ENCODE measurements at regions not wholly inside any gene's neighbourhood (a gene's known extent, or its start where the extent isn't known, plus 50 kb on each side); places are given as distances from the start of the nearest gene placed in this dataset.

DNA sequence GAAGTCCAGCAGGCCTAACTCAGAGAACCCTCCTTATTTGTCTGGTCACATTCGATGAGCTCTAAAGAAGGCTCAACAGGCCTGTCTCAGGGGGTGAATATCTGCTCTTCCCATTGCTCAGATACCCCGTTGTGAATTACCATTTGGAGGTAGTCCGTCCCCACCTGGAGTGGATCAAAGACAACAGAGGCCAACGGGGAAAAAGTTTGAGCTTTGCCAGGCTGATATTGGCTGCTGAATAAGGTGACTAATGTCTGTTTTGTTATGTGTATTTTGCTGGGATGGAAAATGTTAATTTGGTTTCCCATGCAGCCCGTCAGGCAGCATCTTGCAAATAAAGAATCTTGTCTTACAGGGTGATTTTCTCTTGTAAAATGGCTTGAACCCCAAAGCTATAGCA is 69.2 kb upstream of the EPS8L3 start:
- no peak overlapping the region for H3K27ac ChIP-seq
- TF ChIP-seq CTCF (IDR thresholded peaks at IDR 0.05) = no peak
- H3K4me1 ChIP-seq = no peaks in the 10 kb centered on the region
- no peak for ATAC-seq
- no peak overlapping the region for H3K4me3 ChIP-seq
- no peaks in the 10 kb centered on the region for H3K36me3 ChIP-seq
- H3K9me3 ChIP-seq = no peaks in the 10 kb centered on the region
- DNase-seq = no peak
- intact Hi-C loops (cut with DNase I) = no loop called here
- H3K27me3 ChIP-seq (ENCODE audit: low read depth) = no peaks in the 10 kb centered on the region

GRCh38 chr1:109828756-109829505 is 65.2 kb upstream of the EPS8L3 start:
- Histone ChIP-seq H3K36me3 (no peaks in the 10 kb centered on the region), H3K9me3 (no peaks in the 10 kb centered on the region), H3K4me1 (peaks cover 31% of the 10 kb centered on the region), H3K27ac (no peak overlapping the region), H3K27me3 (ENCODE audit: low read depth) (no peaks in the 10 kb centered on the region), H3K4me3 (no peak overlapping the region)
- DNase-seq (no peak), ATAC-seq (no peak)
- intact Hi-C loops (cut with DNase I) = no loop called here
- no peak for TF ChIP-seq CTCF (IDR thresholded peaks at IDR 0.05)

DNA sequence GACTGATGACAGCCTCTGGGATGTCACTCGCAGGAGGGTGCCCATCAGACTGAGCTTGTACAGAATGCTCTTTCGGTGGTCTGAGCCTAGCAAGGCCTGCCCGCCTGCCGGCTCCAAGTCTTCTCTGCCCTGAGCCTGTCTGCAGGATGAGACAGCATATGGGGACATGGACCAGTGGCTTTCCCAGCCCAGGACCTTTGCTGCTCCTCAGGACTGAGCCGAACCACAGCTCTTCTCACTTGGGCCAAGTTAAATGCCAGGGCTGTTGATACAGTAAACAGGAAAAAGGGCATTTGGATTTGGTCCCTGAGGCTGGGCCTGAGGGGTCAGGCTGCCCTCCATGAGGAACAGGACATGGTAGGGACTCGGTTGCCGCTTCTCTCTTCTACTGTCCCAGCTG is 64.3 kb upstream of the EPS8L3 start:
- Histone ChIP-seq H3K4me3 (no peak overlapping the region), H3K4me1 (peaks cover 40% of the 10 kb centered on the region), H3K9me3 (no peaks in the 10 kb centered on the region), H3K36me3 (no peaks in the 10 kb centered on the region), H3K27ac (no peak overlapping the region), H3K27me3 (ENCODE audit: low read depth) (no peaks in the 10 kb centered on the region)
- intact Hi-C loops (cut with DNase I) = no loop called here
- TF ChIP-seq CTCF (IDR thresholded peaks at IDR 0.05) = no peak
- DNase-seq (no peak), ATAC-seq (no peak)

- ATAC-seq (no peak), DNase-seq (no peak)
- no peak for TF ChIP-seq CTCF (IDR thresholded peaks at IDR 0.05)
- Histone ChIP-seq H3K27me3 (ENCODE audit: low read depth) (no peaks in the 10 kb centered on the region), H3K4me1 (peaks cover 46% of the 10 kb centered on the region), H3K9me3 (no peaks in the 10 kb centered on the region), H3K27ac (no peak overlapping the region), H3K4me3 (no peak overlapping the region), H3K36me3 (no peaks in the 10 kb centered on the region)
- intact Hi-C loops (cut with DNase I) = no loop called here
Measured at GRCh38 chr1:109827466-109827865, 63.7 kb upstream of the EPS8L3 start.

- Histone ChIP-seq H3K4me3 (no peak overlapping the region), H3K27ac (no peak overlapping the region), H3K4me1 (peaks cover 51% of the 10 kb centered on the region), H3K36me3 (no peaks in the 10 kb centered on the region), H3K27me3 (ENCODE audit: low read depth) (no peaks in the 10 kb centered on the region), H3K9me3 (no peaks in the 10 kb centered on the region)
- intact Hi-C loops (cut with DNase I) = no loop called here
- DNase-seq = no peak
- TF ChIP-seq CTCF (IDR thresholded peaks at IDR 0.05) = no peak
- ATAC-seq = no peak
Measured at GRCh38 chr1:109826930-109827349, 63.2 kb upstream of the EPS8L3 start.
